HepG2 (cell line): ENCODE measurements at regions not wholly inside any gene's neighbourhood (a gene's known extent, or its start where the extent isn't known, plus 50 kb on each side); places are given as distances from the start of the nearest gene placed in this dataset.

Experiments used
- ATAC-seq: fragments of 200-7000 bp; cut with Tn5 transposase; 3 replicates; pipeline ENCODE4 v1.9.1; 2020; ENCODE audit warnings: mild to moderate bottlenecking, moderate library complexity
- BruUV-seq: library from RNA; stranded (reverse); fragments of 400-500 nt; replicated peaks from 2 replicates; lab custom pipeline; 2021; lab: Mats Ljungman, UMichigan
- CTCF ChIA-PET: fragments of 300-600 bp; formaldehyde crosslinking; extraction: SDS; loops from one replicate; lab custom pipeline; 2021; ENCODE audit warnings: low total read pairs, inconsistent platforms, low intra/inter-chr PET ratio; lab: Yijun Ruan, JAX
- POLR2A ChIA-PET: fragments of 350-600 bp; sonication (Branson Sonifier 250); formaldehyde crosslinking; loops from one replicate; lab custom pipeline; 2020; ENCODE audit warnings: antibody characterized with exemption, inconsistent platforms; lab: Yijun Ruan, JAX
- DNase-seq: peaks from one replicate; pipeline ENCODE4 v3.0.0-alpha.2; 2015; ENCODE audit warnings: low spot score
- FAIRE-seq: peaks from 3 replicates; lab custom pipeline; 2011; peaks lifted over from hg19 to GRCh38; lab: Jason Lieb, UNC
- H2AFZ ChIP-seq: one replicate; pipeline ENCODE4 v1.6.1; 2011; ENCODE audit warnings: low read length, inconsistent platforms
- H3K27ac ChIP-seq: fragments of 300-600 bp; 3 replicates; pipeline ENCODE4 v1.8.0; 2011; ENCODE audit warnings: mixed run types, mild to moderate bottlenecking, mixed read lengths, low read length, inconsistent platforms; ENCODE audit not compliant: insufficient read depth; ENCODE audit errors: extremely low read length
- H3K27me3 ChIP-seq, 2 experiments: fragments of 200-600 bp in 1 of 2; 2 replicates in 1 of 2; 3 replicates in 1 of 2; pipeline versions ENCODE4 v1.6.0 to v1.8.0; 2011; ENCODE audit warnings: low read length in 2 of 2, mild to moderate bottlenecking in 2 of 2, moderate library complexity in 2 of 2, inconsistent platforms in 1 of 2; ENCODE audit not compliant: insufficient read depth in 2 of 2, control insufficient read depth in 1 of 2
- H3K36me3 ChIP-seq, 2 experiments: fragments of 200-600 bp in 1 of 2; replicated peaks in 1 of 2; 2 replicates in 1 of 2; 3 replicates in 1 of 2; pipeline versions ENCODE4 v1.5.1 to v1.8.0; 2011; ENCODE audit warnings: low read length in 2 of 2, inconsistent platforms in 1 of 2; ENCODE audit not compliant: insufficient read depth in 2 of 2, control insufficient read depth in 1 of 2
- H3K4me1 ChIP-seq: 2 replicates; pipeline ENCODE4 v1.5.1; 2012; ENCODE audit warnings: low read length, inconsistent platforms; ENCODE audit not compliant: insufficient read depth
- H3K4me2 ChIP-seq: 2 replicates; pipeline ENCODE4 v1.6.0; 2011; ENCODE audit warnings: low read depth, low read length, inconsistent platforms
- H3K4me3 ChIP-seq, 3 experiments: fragments of 200-600 bp in 1 of 3; sonication (generic), shearing (Covaris generic) in 1 of 3; replicated peaks in 1 of 3; 2 replicates each; pipeline ENCODE4 v1.5.1; 2011 to 2016; ENCODE audit warnings: low read length in 3 of 3, inconsistent platforms in 2 of 3, low read depth in 2 of 3, mild to moderate bottlenecking in 2 of 3, control low read depth in 1 of 3, mixed read lengths in 1 of 3; ENCODE audit not compliant: insufficient read depth in 1 of 3
- H3K79me2 ChIP-seq: one replicate; pipeline ENCODE4 v1.6.1; 2011; ENCODE audit warnings: low read length, inconsistent platforms; ENCODE audit not compliant: insufficient read depth
- H3K9ac ChIP-seq: 2 replicates; pipeline ENCODE4 v1.6.0; 2011; ENCODE audit warnings: mild to moderate bottlenecking, low read depth, low read length, inconsistent platforms; ENCODE audit not compliant: insufficient read depth
- H3K9me3 ChIP-seq: 2 replicates; pipeline ENCODE4 v1.5.1; 2012; ENCODE audit warnings: mild to moderate bottlenecking, low read length
- H4K20me1 ChIP-seq: 2 replicates; pipeline ENCODE4 v1.6.0; 2011; ENCODE audit warnings: inconsistent platforms, mild to moderate bottlenecking, low read length, moderate library complexity; ENCODE audit not compliant: insufficient read depth
- ATF6 ChIP-seq: sonication (generic); formaldehyde crosslinking; conservative IDR thresholded peaks from 2 replicates; pipeline ENCODE4 v1.4.0; 2020; ENCODE audit warnings: missing genetic modification reagents
- DR1 ChIP-seq: sonication (generic); formaldehyde crosslinking; IDR thresholded peaks from 2 replicates; pipeline ENCODE4 v1.8.0; 2021; ENCODE audit warnings: mild to moderate bottlenecking, missing genetic modification reagents, inconsistent platforms
- HINFP ChIP-seq: sonication (generic); formaldehyde crosslinking; IDR thresholded peaks from 2 replicates; pipeline ENCODE4 v1.4.0; 2020; ENCODE audit warnings: low read depth, mild to moderate bottlenecking, missing genetic modification reagents
- MAZ ChIP-seq, 2 experiments: sonication (generic) in 1 of 2; formaldehyde crosslinking in 1 of 2; IDR thresholded peaks; 2 replicates each; pipeline versions ENCODE4 v1.5.0 to v1.6.1; 2012 to 2020; ENCODE audit warnings: low read depth in 2 of 2, mild to moderate bottlenecking in 2 of 2, borderline replicate concordance in 1 of 2, improper control_type of control experiment in 1 of 2, low read length in 1 of 2, missing genetic modification reagents in 1 of 2, moderate library complexity in 1 of 2
- MEF2D ChIP-seq: sonication (generic); formaldehyde crosslinking; IDR thresholded peaks from 2 replicates; pipeline ENCODE4 v1.5.1; 2020; ENCODE audit warnings: mild to moderate bottlenecking, missing genetic modification reagents
- NCOA2 ChIP-seq: sonication (generic); formaldehyde crosslinking; IDR thresholded peaks from 2 replicates; pipeline ENCODE4 v1.8.0; 2022; ENCODE audit warnings: inconsistent platforms
- NFE2L2 ChIP-seq: fragments of 150-350 bp; IDR thresholded peaks from 2 replicates; pipeline ENCODE4 v1.6.1; 2014; ENCODE audit warnings: low read length
- NFKB2 ChIP-seq: sonication (generic); formaldehyde crosslinking; IDR thresholded peaks from 2 replicates; pipeline ENCODE4 v1.4.0; 2020; ENCODE audit warnings: missing genetic modification reagents, borderline replicate concordance
- TBP ChIP-seq: sonication (generic); formaldehyde crosslinking; IDR thresholded peaks from 2 replicates; pipeline ENCODE4 v1.5.0; 2020; ENCODE audit warnings: missing genetic modification reagents
- ZNF18 ChIP-seq: sonication (generic); formaldehyde crosslinking; IDR thresholded peaks from 2 replicates; pipeline ENCODE4 v1.8.0; 2022; ENCODE audit warnings: mild to moderate bottlenecking, missing genetic modification reagents; ENCODE audit not compliant: insufficient replicate concordance
- ZNF276 ChIP-seq: sonication (generic); formaldehyde crosslinking; IDR thresholded peaks from 2 replicates; pipeline ENCODE4 v1.4.0; 2020; ENCODE audit warnings: mild to moderate bottlenecking, low read depth, missing genetic modification reagents
- ZNF549 ChIP-seq: sonication (generic); formaldehyde crosslinking; IDR thresholded peaks from 2 replicates; pipeline ENCODE4 v1.5.0; 2020; ENCODE audit warnings: missing genetic modification reagents
- WGBS: methylation state at CpG from one replicate; pipeline ENCODE4 v1.1.6; 2017; ENCODE audit warnings: low lambda C conversion rate; 5-methylcytosine and 5-hydroxymethylcytosine counted together
- in situ Hi-C: cut with HindIII; loops from 2 replicates; pipeline ENCODE4 v1.10.0; 2017; ENCODE audit warnings: low pct_unique_long_range_greater_than_20kb; ENCODE audit not compliant: extremely low pct_ligation_motif_present
- intact Hi-C: fragments of 100-400 bp; cut with micrococcal nuclease; formaldehyde crosslinking; loops from one replicate; pipeline ENCODE4 v1.10.0; 2022; ENCODE audit not compliant: unreplicated experiment

- no peaks in the 10 kb centered on the region for H4K20me1 ChIP-seq
- ChIA-PET POLR2A (no interaction called here), CTCF (no interaction called here)
- DNase-seq (no peak), ATAC-seq (no peak), FAIRE-seq (no peak)
- no peak overlapping the region for H3K4me3 ChIP-seq
- no peaks in the 10 kb centered on the region for H3K36me3 ChIP-seq
- H3K4me2 ChIP-seq: no peak overlapping the region
- no peaks in the 10 kb centered on the region for H3K4me1 ChIP-seq
- H3K9me3 ChIP-seq: no peaks in the 10 kb centered on the region
- H2AFZ ChIP-seq: no peak overlapping the region
- intact Hi-C loops (no loop called here), in situ Hi-C loops (no loop called here)
- no peak for TF ChIP-seq MEF2D
- TF ChIP-seq HINFP (CRISPR knock-in tag): no peak
- no peak for TF ChIP-seq MAZ (IDR thresholded peaks at IDR 0.05; ENCODE audit: borderline replicate concordance, low read depth, low read length)
- TF ChIP-seq MAZ (CRISPR knock-in tag; IDR thresholded peaks at IDR 0.05; ENCODE audit: low read depth): no peak
- TF ChIP-seq NCOA2: no peak
- no peak for TF ChIP-seq ZNF18 (CRISPR knock-in tag)
- TF ChIP-seq NFE2L2: no peak
- TF ChIP-seq ZNF549: no peak
- TF ChIP-seq ATF6 (CRISPR knock-in tag): no peak
- TF ChIP-seq ZNF276 (CRISPR knock-in tag): no peak
- TF ChIP-seq NFKB2 (CRISPR knock-in tag): no peak
- no peak for TF ChIP-seq DR1 (CRISPR knock-in tag)
- TF ChIP-seq TBP (CRISPR knock-in tag): no peak
- H3K9ac ChIP-seq: no peak overlapping the region
- WGBS: 29% methylated on average over 8 of the region's 8 CpGs
- no peaks in the 10 kb centered on the region for H3K79me2 ChIP-seq
- BruUV-seq: no TSS peak
- no peaks in the 10 kb centered on the region; a peak in 1 of 5 replicates for H3K27me3 ChIP-seq
- no peak overlapping the region for H3K27ac ChIP-seq
Observed at GRCh38 chr22:27232077-27232476, 569.5 kb downstream of the MN1 start.
